HepG2 (cell line): ENCODE measurements at regions not wholly inside any gene's neighbourhood (a gene's known extent, or its start where the extent isn't known, plus 50 kb on each side); places are given as distances from the start of the nearest gene placed in this dataset.

Experiments
- ATF7 ChIP-seq, 2 experiments: fragments of 450-650 bp in 1 of 2; sonication (generic) in 1 of 2; formaldehyde crosslinking in 1 of 2; IDR thresholded peaks; 2 replicates each; pipeline versions ENCODE4 v1.4.0 to v1.6.1; 2016 to 2020; ENCODE audit warnings: antibody characterized with exemption in 1 of 2, mild to moderate bottlenecking in 1 of 2, missing genetic modification reagents in 1 of 2
- GPN1 ChIP-seq: sonication (generic); formaldehyde crosslinking; IDR thresholded peaks from 2 replicates; pipeline ENCODE4 v1.5.1; 2020; ENCODE audit warnings: missing genetic modification reagents, borderline replicate concordance
- HOXA3 ChIP-seq: sonication (generic); formaldehyde crosslinking; IDR thresholded peaks from 2 replicates; pipeline ENCODE4 v1.5.0; 2020; ENCODE audit warnings: missing genetic modification reagents
- NFYB ChIP-seq: sonication (generic); formaldehyde crosslinking; IDR thresholded peaks from 2 replicates; pipeline ENCODE4 v1.4.0; 2020; ENCODE audit warnings: missing genetic modification reagents
- NR1H2 ChIP-seq: sonication (generic); formaldehyde crosslinking; IDR thresholded peaks from 2 replicates; pipeline ENCODE4 v1.8.1; 2022; ENCODE audit warnings: low read depth, missing genetic modification reagents, borderline replicate concordance
- RARG ChIP-seq: sonication (generic); formaldehyde crosslinking; IDR thresholded peaks from 2 replicates; pipeline ENCODE4 v1.4.0; 2020; ENCODE audit warnings: low read depth, mild to moderate bottlenecking, missing genetic modification reagents
- STAT5B ChIP-seq: sonication (generic); formaldehyde crosslinking; IDR thresholded peaks from 2 replicates; pipeline ENCODE4 v1.4.0; 2020; ENCODE audit warnings: missing genetic modification reagents
- ZBTB21 ChIP-seq: sonication (generic); formaldehyde crosslinking; IDR thresholded peaks from 2 replicates; pipeline ENCODE4 v1.4.0; 2020; ENCODE audit warnings: missing genetic modification reagents
- ZFYVE20 ChIP-seq: sonication (generic); formaldehyde crosslinking; IDR thresholded peaks from 2 replicates; pipeline ENCODE4 v1.8.0; 2023; ENCODE audit warnings: low read depth, mild to moderate bottlenecking, moderate library complexity, missing genetic modification reagents, borderline replicate concordance
- ZNF234 ChIP-seq: sonication (generic); formaldehyde crosslinking; conservative IDR thresholded peaks from 2 replicates; pipeline ENCODE4 v1.5.1; 2020; ENCODE audit warnings: mild to moderate bottlenecking, missing genetic modification reagents
- ZNF251 ChIP-seq: sonication (generic); formaldehyde crosslinking; IDR thresholded peaks from 2 replicates; pipeline ENCODE4 v1.9.0; 2021; ENCODE audit warnings: mild to moderate bottlenecking, missing genetic modification reagents
- TF ChIP-seq, protein P1 (sequence below): sonication (generic); formaldehyde crosslinking; IDR thresholded peaks from 2 replicates; pipeline ENCODE4 v1.8.1; 2023; ENCODE audit warnings: mild to moderate bottlenecking, missing genetic modification reagents, borderline replicate concordance
- TF ChIP-seq, protein P2 (sequence below): IDR thresholded peaks from 2 replicates; pipeline ENCODE4 v1.6.1; 2016; ENCODE audit warnings: mild to moderate bottlenecking
- TF ChIP-seq, protein P3 (sequence below): sonication (generic); formaldehyde crosslinking; IDR thresholded peaks from 2 replicates; pipeline ENCODE4 v1.9.0; 2021; ENCODE audit warnings: mild to moderate bottlenecking, missing genetic modification reagents
- TF ChIP-seq, protein P4 (sequence below): sonication (generic); formaldehyde crosslinking; IDR thresholded peaks from 2 replicates; pipeline ENCODE4 v1.4.0; 2020; ENCODE audit warnings: mild to moderate bottlenecking, missing genetic modification reagents
- TF ChIP-seq, protein P5 (sequence below): sonication (generic); formaldehyde crosslinking; IDR thresholded peaks from 2 replicates; pipeline ENCODE4 v1.9.0; 2021; ENCODE audit warnings: missing genetic modification reagents, mild to moderate bottlenecking, borderline replicate concordance

DNA sequence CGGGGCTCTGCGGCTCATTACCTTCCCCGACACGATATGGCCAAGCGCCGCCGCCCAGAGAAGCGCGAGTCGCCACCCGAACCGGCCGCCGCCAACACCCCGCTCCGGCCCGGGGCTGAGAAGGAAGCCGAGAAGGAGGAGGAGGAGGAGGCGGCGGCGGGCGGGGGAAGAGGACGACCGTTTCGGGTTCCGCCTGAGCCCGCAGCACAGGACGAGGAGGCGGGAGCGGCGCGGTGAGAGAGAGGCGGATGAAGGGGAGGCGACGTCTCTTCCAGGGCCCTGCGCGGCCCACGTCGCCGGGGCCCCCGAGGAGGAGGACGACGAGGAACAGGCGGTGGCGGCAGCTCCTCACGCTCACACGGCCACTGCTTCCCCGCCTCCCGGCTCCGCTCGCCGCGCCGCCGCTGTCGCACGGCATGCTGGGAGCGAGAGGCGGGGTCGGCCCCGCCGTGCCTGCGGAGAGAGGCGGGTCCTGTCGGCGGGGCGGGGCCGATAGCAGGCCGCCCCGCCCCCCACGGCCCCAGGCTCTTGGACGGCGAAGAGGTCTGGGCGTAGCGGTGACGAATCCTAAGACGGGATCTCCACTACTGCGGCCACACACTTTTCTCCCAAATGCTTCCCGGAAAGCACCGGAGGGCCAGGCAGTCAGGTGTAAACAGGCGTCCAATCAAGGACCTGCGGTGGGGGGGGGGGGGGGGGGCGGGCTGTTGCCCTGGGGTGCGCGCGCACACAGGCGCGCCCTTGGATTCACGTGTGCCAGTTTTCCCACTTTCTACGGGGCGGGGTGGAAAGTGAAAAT, 97.3 kb upstream of the METTL9 start (continued):
- TF ChIP-seq, protein P1, sequence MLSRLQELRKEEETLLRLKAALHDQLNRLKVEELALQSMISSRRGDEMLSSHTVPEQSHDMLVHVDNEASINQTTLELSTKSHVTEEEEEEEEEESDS (CRISPR knock-in tag) = peak; percentile 72; the same call in 1 of the 2 replicates
- TF ChIP-seq GPN1 (peak; percentile 61; the same call in 1 of the 2 replicates), RARG (CRISPR knock-in tag) (no peak), NR1H2 (CRISPR knock-in tag) (peak; percentile 94), HOXA3 (CRISPR knock-in tag) (peak; percentile 96), ZNF251 (CRISPR knock-in tag) (no peak; the same call in 1 of the 2 replicates), ZNF234 (CRISPR knock-in tag) (peak; percentile 93; the same call in 1 of the 2 replicates), NFYB (CRISPR knock-in tag) (no peak), STAT5B (peak; percentile 93; the same call in 1 of the 2 replicates), ZFYVE20 (0 out of 2 replicates have a peak, but pooled peaks have one; percentile 83), ZBTB21 (CRISPR knock-in tag) (peak; percentile 34; the same call in 1 of the 2 replicates), ATF7 (IDR thresholded peaks at IDR 0.05) (no peak), ATF7 (CRISPR knock-in tag; IDR thresholded peaks at IDR 0.05) (0 out of 2 replicates have a peak, but pooled peaks have one; percentile 49)
- TF ChIP-seq, protein P2, sequence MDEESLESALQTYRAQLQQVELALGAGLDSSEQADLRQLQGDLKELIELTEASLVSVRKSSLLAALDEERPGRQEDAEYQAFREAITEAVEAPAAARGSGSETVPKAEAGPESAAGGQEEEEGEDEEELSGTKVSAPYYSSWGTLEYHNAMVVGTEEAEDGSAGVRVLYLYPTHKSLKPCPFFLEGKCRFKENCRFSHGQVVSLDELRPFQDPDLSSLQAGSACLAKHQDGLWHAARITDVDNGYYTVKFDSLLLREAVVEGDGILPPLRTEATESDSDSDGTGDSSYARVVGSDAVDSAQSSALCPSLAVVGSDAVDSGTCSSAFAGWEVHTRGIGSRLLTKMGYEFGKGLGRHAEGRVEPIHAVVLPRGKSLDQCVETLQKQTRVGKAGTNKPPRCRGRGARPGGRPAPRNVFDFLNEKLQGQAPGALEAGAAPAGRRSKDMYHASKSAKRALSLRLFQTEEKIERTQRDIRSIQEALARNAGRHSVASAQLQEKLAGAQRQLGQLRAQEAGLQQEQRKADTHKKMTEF = peak; percentile 97
- TF ChIP-seq, protein P3, sequence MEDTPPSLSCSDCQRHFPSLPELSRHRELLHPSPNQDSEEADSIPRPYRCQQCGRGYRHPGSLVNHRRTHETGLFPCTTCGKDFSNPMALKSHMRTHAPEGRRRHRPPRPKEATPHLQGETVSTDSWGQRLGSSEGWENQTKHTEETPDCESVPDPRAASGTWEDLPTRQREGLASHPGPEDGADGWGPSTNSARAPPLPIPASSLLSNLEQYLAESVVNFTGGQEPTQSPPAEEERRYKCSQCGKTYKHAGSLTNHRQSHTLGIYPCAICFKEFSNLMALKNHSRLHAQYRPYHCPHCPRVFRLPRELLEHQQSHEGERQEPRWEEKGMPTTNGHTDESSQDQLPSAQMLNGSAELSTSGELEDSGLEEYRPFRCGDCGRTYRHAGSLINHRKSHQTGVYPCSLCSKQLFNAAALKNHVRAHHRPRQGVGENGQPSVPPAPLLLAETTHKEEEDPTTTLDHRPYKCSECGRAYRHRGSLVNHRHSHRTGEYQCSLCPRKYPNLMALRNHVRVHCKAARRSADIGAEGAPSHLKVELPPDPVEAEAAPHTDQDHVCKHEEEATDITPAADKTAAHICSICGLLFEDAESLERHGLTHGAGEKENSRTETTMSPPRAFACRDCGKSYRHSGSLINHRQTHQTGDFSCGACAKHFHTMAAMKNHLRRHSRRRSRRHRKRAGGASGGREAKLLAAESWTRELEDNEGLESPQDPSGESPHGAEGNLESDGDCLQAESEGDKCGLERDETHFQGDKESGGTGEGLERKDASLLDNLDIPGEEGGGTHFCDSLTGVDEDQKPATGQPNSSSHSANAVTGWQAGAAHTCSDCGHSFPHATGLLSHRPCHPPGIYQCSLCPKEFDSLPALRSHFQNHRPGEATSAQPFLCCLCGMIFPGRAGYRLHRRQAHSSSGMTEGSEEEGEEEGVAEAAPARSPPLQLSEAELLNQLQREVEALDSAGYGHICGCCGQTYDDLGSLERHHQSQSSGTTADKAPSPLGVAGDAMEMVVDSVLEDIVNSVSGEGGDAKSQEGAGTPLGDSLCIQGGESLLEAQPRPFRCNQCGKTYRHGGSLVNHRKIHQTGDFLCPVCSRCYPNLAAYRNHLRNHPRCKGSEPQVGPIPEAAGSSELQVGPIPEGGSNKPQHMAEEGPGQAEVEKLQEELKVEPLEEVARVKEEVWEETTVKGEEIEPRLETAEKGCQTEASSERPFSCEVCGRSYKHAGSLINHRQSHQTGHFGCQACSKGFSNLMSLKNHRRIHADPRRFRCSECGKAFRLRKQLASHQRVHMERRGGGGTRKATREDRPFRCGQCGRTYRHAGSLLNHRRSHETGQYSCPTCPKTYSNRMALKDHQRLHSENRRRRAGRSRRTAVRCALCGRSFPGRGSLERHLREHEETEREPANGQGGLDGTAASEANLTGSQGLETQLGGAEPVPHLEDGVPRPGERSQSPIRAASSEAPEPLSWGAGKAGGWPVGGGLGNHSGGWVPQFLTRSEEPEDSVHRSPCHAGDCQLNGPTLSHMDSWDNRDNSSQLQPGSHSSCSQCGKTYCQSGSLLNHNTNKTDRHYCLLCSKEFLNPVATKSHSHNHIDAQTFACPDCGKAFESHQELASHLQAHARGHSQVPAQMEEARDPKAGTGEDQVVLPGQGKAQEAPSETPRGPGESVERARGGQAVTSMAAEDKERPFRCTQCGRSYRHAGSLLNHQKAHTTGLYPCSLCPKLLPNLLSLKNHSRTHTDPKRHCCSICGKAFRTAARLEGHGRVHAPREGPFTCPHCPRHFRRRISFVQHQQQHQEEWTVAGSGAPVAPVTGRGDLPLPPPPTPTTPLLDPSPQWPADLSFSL (CRISPR knock-in tag) = no peak
- TF ChIP-seq, protein P4, sequence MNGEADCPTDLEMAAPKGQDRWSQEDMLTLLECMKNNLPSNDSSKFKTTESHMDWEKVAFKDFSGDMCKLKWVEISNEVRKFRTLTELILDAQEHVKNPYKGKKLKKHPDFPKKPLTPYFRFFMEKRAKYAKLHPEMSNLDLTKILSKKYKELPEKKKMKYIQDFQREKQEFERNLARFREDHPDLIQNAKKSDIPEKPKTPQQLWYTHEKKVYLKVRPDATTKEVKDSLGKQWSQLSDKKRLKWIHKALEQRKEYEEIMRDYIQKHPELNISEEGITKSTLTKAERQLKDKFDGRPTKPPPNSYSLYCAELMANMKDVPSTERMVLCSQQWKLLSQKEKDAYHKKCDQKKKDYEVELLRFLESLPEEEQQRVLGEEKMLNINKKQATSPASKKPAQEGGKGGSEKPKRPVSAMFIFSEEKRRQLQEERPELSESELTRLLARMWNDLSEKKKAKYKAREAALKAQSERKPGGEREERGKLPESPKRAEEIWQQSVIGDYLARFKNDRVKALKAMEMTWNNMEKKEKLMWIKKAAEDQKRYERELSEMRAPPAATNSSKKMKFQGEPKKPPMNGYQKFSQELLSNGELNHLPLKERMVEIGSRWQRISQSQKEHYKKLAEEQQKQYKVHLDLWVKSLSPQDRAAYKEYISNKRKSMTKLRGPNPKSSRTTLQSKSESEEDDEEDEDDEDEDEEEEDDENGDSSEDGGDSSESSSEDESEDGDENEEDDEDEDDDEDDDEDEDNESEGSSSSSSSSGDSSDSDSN (CRISPR knock-in tag) = peak; percentile 96
- TF ChIP-seq, protein P5, sequence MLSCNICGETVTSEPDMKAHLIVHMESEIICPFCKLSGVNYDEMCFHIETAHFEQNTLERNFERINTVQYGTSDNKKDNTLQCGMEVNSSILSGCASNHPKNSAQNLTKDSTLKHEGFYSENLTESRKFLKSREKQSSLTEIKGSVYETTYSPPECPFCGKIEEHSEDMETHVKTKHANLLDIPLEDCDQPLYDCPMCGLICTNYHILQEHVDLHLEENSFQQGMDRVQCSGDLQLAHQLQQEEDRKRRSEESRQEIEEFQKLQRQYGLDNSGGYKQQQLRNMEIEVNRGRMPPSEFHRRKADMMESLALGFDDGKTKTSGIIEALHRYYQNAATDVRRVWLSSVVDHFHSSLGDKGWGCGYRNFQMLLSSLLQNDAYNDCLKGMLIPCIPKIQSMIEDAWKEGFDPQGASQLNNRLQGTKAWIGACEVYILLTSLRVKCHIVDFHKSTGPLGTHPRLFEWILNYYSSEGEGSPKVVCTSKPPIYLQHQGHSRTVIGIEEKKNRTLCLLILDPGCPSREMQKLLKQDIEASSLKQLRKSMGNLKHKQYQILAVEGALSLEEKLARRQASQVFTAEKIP (CRISPR knock-in tag) = no peak
